ENCODE measurements at regions not wholly inside any gene's neighbourhood (a gene's known extent, or its start where the extent isn't known, plus 50 kb on each side); places are given as distances from the start of the nearest gene placed in this dataset.

DNA sequence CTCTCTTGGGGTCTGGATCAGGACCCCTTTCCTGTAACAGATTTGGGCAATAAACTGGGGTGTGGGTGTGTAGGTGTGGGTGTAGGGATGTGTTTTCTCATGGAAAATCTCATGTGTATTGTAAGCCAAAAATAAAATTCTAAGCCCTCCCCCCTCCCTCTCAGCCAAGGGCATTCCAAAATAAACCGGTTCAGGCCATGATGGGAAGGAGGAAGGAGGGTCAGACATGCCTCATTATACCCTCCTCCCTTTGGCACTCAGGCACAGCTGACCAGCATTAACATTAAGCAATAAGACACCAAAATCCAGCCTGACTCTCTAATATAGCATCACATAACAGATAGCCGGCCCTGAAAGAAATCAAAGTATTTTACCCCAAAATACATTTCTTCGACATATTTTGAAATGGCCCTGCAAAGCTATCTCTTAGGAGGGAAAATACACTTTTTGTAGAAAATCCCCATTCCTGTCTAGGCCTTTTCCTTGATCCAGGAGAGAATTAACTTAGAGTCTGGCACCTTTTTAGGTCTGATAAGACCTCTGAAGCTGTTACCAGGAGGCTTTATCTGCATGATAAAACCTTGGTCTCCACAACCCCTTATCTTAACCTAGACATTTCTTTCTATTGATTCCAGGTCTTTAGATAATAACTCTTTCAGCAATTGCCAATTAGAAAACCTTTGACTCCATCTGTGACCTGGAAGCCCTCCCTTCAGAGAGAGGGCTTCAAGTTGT is 128.7 kb upstream of the COL5A2 start:
- Histone ChIP-seq H3K23ac (ENCODE audit: low read depth, low read length) (no peak overlapping the region), H3K27ac (ENCODE audit: insufficient read depth, low read length) (no peak overlapping the region), H2AK5ac (ENCODE audit: low read depth, low read length) (0 out of 2 replicates have a peak overlapping the region, but pooled peaks have one; percentile 20), H3K9me1 (ENCODE audit: insufficient read depth, low read length) (peaks cover 2% of the 10 kb centered on the region; the same call in 1 of the 2 replicates), H3K4ac (ENCODE audit: low read depth, low read length) (0 out of 2 replicates have a peak overlapping the region, but pooled peaks have one; percentile 44), H3K4me3 (ENCODE audit: insufficient read depth, low read depth, low read length) (no peak overlapping the region), H2BK15ac (ENCODE audit: low read depth, low read length) (no peak overlapping the region), H3K27me3 (ENCODE audit: control insufficient read depth, insufficient read depth, low read length) (no peaks in the 10 kb centered on the region), H2BK5ac (ENCODE audit: low read depth, low read length, poor library complexity, severe bottlenecking) (no peak overlapping the region), H3K56ac (ENCODE audit: extremely low read depth, insufficient read depth, low read length) (no peak overlapping the region), H4K20me1 (ENCODE audit: insufficient read depth, low read length) (no peaks in the 10 kb centered on the region), H3K9ac (ENCODE audit: low read depth, low read length) (no peak overlapping the region), H3K79me1 (ENCODE audit: low read depth in 1 of 2, low read length in 2 of 2) (no peaks in the 10 kb centered on the region), H3K36me3 (ENCODE audit: control insufficient read depth, insufficient read depth, low read length) (no peaks in the 10 kb centered on the region), H4K91ac (ENCODE audit: insufficient read depth, low read depth, low read length) (no peak overlapping the region), H3K14ac (replicated peaks; ENCODE audit: low read depth, low read length) (no peak overlapping the region), H3K18ac (ENCODE audit: low read depth, low read length) (peak overlapping the region; percentile 33; the same call in 1 of the 2 replicates), H2AFZ (replicated peaks; ENCODE audit: low read length, poor library complexity) (no peak overlapping the region), H3K4me1 (ENCODE audit: control insufficient read depth, insufficient read depth, low read length) (peaks cover 3% of the 10 kb centered on the region; the same call in 1 of the 2 replicates), H2BK120ac (ENCODE audit: low read depth, low read length) (no peak overlapping the region), H4K8ac (ENCODE audit: low read depth in 2 of 2, low read length in 2 of 2) (no peak overlapping the region), H2AK9ac (replicated peaks; ENCODE audit: low read depth, low read length, poor library complexity) (no peak overlapping the region), H2BK20ac (ENCODE audit: low read depth, low read length) (no peak overlapping the region), H3K9me3 (ENCODE audit: control insufficient read depth, insufficient read depth, low read length) (no peaks in the 10 kb centered on the region), H4K5ac (ENCODE audit: low read depth, low read length) (no peak overlapping the region), H3K4me2 (ENCODE audit: low read depth, low read length) (no peak overlapping the region)
- no peak for ATAC-seq (ENCODE audit: low read depth)
- dilution Hi-C loops (cut with HindIII; ENCODE audit: low sequenced_read_pairs, unreplicated experiment) (no loop called here), intact Hi-C loops (cut with micrococcal nuclease) (no loop called here), in situ Hi-C loops (cut with MboI; ENCODE audit: low sequenced_read_pairs) (no loop called here)
- no peak for DNase-seq
- no TSS peak for BruUV-seq (replicated peaks)
- TF ChIP-seq, protein P1, sequence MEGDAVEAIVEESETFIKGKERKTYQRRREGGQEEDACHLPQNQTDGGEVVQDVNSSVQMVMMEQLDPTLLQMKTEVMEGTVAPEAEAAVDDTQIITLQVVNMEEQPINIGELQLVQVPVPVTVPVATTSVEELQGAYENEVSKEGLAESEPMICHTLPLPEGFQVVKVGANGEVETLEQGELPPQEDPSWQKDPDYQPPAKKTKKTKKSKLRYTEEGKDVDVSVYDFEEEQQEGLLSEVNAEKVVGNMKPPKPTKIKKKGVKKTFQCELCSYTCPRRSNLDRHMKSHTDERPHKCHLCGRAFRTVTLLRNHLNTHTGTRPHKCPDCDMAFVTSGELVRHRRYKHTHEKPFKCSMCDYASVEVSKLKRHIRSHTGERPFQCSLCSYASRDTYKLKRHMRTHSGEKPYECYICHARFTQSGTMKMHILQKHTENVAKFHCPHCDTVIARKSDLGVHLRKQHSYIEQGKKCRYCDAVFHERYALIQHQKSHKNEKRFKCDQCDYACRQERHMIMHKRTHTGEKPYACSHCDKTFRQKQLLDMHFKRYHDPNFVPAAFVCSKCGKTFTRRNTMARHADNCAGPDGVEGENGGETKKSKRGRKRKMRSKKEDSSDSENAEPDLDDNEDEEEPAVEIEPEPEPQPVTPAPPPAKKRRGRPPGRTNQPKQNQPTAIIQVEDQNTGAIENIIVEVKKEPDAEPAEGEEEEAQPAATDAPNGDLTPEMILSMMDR (conservative IDR thresholded peaks at IDR 0.05; ENCODE audit: low read depth, low read length) = no peak
- TF ChIP-seq USF2 (IDR thresholded peaks at IDR 0.05; ENCODE audit: low read depth, low read length) (no peak), MXI1 (IDR thresholded peaks at IDR 0.05; ENCODE audit: borderline replicate concordance, low read depth, low read length) (no peak), RCOR1 (IDR thresholded peaks at IDR 0.05; ENCODE audit: insufficient replicate concordance, low read length) (no peak), CEBPB (IDR thresholded peaks at IDR 0.05; ENCODE audit: low read depth, low read length) (no peak)
- ChIA-PET CTCF (interaction anchor here (0.7 kb wide), 1 partner anchor 116 kb away, joined by 3 read pairs; no protein-coding TSS in a partner anchor), POLR2A (ENCODE audit: unreplicated experiment) (no interaction called here)
- no CpG with 5 or more reads among the region's 3 CpGs for WGBS, 2 experiments (ENCODE audit: extremely low coverage in 2 of 2, insufficient read length in 1 of 2)

Data from IMR-90 (cell line).